Kidney epithelial cell (primary cell): ENCODE measurements at regions not wholly inside any gene's neighbourhood (a gene's known extent, or its start where the extent isn't known, plus 50 kb on each side); places are given as distances from the start of the nearest gene placed in this dataset.

Experiments
- DNase-seq: peaks from one replicate; pipeline ENCODE4 v3.0.0-alpha.2; 2010; ENCODE audit warnings: low read depth
- H3K27me3 ChIP-seq: 2 replicates; pipeline ENCODE4 v1.6.0; 2011; ENCODE audit warnings: low read length; ENCODE audit not compliant: control insufficient read depth, insufficient read depth
- H3K36me3 ChIP-seq: 2 replicates; pipeline ENCODE4 v1.5.1; 2011; ENCODE audit warnings: low read length; ENCODE audit not compliant: control insufficient read depth, insufficient read depth
- H3K4me3 ChIP-seq: 2 replicates; pipeline ENCODE4 v1.5.1; 2011; ENCODE audit warnings: low read depth, mild to moderate bottlenecking, control low read depth, low read length
- CTCF ChIP-seq: IDR thresholded peaks from 2 replicates; pipeline ENCODE4 v1.5.1; 2011; ENCODE audit warnings: mild to moderate bottlenecking, moderate library complexity, low read length, control low read depth, inconsistent platforms; ENCODE audit not compliant: insufficient read depth, poor library complexity, severe bottlenecking

DNA sequence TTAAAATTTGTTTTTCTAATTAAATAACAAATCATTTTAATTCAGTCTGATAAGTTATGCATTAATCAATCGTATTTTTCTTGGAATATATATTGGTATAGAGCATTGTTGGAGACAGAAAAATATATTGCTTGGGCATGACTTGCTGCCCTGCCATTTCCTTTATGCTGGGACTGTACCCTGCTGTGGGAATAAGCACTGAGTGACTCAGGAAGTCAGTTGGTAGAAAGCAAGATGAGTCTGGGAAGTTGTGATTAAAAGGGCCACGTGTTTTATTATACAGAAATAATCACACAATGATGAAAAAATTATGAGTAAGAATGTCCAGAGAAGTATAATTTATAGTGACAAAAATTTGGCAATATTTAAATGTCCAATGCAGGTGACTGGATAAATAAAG is 139.5 kb downstream of the KIF18A start:
- no peaks in the 10 kb centered on the region for H3K27me3 ChIP-seq
- DNase-seq: no peak
- TF ChIP-seq CTCF: no peak

DNA sequence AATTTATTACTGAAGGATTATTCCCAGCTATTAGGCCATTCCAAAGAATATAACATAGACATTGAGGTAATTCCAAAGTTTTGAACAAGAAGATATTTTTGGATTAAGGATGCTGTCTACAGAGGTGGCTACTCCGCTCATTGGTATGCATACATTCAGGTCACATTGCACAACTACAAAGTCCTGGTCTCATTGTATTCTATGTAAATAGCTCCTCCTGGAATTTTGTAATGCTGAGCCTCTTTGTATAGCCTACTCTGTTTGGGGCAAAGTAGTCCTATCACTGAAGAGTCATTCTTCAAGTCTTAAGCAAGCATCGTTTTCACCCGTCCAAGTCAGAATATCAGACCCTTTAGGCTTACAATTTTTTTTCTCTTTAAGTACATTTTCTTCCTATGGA is 142.4 kb downstream of the KIF18A start:
- Histone ChIP-seq H3K4me3 (no peak overlapping the region), H3K27me3 (no peaks in the 10 kb centered on the region), H3K36me3 (no peaks in the 10 kb centered on the region)
- TF ChIP-seq CTCF: no peak
- no peak for DNase-seq

More for the DNA sequence above, 139.5 kb downstream of the KIF18A start:
- Histone ChIP-seq H3K36me3 (no peaks in the 10 kb centered on the region), H3K4me3 (no peak overlapping the region)

GRCh38 chr11:27963370-27963769 is 144.6 kb downstream of the KIF18A start:
- Histone ChIP-seq H3K36me3 (no peaks in the 10 kb centered on the region), H3K27me3 (no peaks in the 10 kb centered on the region), H3K4me3 (no peak overlapping the region)
- no peak for TF ChIP-seq CTCF
- DNase-seq: no peak

DNA sequence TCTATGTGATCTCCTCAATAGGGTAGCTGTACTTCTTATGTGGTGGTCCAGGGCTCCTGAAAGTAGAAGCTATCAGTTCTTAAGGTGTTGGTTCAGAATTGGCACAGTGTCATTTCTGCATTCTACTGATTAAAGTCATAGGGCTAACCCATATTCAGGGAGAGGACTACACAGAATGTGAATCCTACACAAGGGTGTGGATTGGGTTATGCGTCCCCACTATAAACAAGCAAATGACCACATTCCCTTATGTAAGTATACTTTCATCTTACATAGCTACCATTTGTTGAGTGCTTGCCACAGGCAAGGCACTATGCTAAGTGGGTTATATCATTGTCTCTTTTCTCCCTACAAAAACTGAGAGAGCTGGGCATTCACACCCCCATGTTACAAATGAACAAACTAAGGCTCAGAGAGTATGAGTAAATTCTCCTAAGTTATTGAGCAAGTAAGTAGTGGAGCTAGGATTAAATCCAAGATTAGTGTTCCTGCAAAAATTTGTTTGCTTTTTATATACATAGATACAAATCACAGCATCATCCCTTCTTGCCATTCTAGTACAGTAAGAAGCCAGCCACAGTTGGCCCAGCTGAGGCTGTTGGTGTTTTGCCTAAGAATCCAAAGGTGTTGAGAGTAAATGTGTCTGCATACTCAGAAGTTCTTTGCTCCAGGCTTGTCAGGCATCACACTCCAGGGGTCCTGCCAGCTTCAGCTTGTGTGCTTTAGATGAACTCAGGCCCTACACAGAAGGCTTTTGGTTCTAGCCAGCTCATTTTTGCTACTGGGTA is 157.8 kb downstream of the KIF18A start:
- Histone ChIP-seq H3K36me3 (no peaks in the 10 kb centered on the region), H3K27me3 (no peaks in the 10 kb centered on the region), H3K4me3 (no peak overlapping the region)
- TF ChIP-seq CTCF: no peak
- no peak for DNase-seq

DNA sequence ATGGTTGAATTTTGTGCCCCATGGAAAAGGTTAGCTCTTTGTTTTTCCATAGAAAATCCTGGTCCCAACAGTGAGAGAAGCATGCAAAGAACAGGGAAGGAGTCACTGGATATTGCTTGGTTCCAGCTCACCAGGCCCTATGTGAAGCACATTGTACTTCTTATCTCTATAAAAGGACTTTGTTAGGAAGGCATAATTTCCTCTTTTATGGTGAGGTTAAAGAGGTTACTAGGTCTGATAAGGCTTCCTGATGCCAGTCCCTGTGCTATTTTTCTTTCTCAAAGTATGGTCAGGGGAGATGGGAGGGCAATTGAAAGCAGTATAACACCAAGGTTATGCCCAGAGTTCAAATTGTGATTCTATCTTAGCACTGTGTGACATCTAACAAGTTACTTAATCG is 162.6 kb downstream of the KIF18A start:
- DNase-seq: no peak
- TF ChIP-seq CTCF: no peak
- Histone ChIP-seq H3K36me3 (no peaks in the 10 kb centered on the region), H3K27me3 (no peaks in the 10 kb centered on the region), H3K4me3 (no peak overlapping the region)

DNA sequence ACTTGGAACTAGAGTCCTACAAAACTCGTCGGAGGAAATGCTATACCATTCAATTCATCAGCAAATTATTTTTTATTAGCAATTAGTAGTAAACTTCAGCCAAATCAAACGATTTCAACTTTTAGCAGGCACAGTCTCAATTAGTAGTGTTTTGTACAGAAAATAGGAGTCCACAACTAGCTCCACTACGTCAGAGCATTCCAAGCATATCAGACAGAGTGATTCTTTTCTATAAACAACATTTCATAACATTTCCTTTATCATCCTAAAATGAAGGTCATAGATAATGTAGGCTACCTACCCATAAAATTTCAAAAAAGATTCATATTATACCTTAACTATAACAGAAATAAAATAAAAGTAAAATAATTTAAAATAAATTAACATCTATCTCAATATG is 169.9 kb downstream of the KIF18A start:
- H3K4me3 ChIP-seq: no peak overlapping the region
- no peak for DNase-seq
- H3K36me3 ChIP-seq: no peaks in the 10 kb centered on the region
- no peak for TF ChIP-seq CTCF
- H3K27me3 ChIP-seq: no peaks in the 10 kb centered on the region
